Suprapubic skin (tissue), 4 donors: ENCODE measurements at regions not wholly inside any gene's neighbourhood (a gene's known extent, or its start where the extent isn't known, plus 50 kb on each side); places are given as distances from the start of the nearest gene placed in this dataset.

Source experiments
- EP300 ChIP-seq: sonication (generic); formaldehyde crosslinking; IDR thresholded peaks from one replicate; pipeline ENCODE4 v1.6.1; 2017; ENCODE audit warnings: antibody characterized with exemption
- POLR2A ChIP-seq, 2 donors: fragments of 450-650 bp; IDR thresholded peaks; one replicate each; pipeline ENCODE4 v1.6.1; 2017; ENCODE audit warnings: antibody characterized with exemption in 2 of 2, mild to moderate bottlenecking in 2 of 2, moderate library complexity in 2 of 2
- POLR2AphosphoS5 ChIP-seq, 3 donors: sonication (generic); formaldehyde crosslinking; IDR thresholded peaks; one replicate each; pipeline ENCODE4 v1.6.1; 2017; ENCODE audit warnings: antibody characterized with exemption in 3 of 3
- TF ChIP-seq, protein P1 (sequence below), 2 donors: fragments of 200-600 bp in 1 of 2; fragments of 450-650 bp in 1 of 2; sonication (generic) in 1 of 2; IDR thresholded peaks; one replicate each; pipeline ENCODE4 v1.5.1; 2016 to 2019; ENCODE audit warnings: antibody characterized with exemption in 2 of 2, mild to moderate bottlenecking in 1 of 2, moderate library complexity in 1 of 2

DNA sequence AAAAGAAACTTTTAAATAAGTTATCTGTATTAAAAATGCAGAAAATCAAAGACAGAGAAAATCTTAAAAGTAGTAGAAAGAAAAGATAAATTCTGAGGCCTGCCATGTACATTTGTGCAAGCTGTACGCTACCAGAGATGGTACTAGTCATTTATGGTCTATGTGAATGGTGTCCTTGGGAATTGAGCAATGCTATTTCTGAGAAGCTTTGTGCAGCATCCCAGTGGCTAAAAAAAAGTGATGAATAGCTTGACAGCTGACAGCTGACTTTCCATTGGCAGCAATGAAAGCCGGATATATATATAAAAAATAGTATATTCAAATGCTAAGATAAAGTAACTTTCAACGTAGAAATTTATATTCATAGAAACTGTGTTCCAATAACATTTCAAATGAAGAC lies 58.8 kb upstream of the KCTD3 start:
- TF ChIP-seq POLR2AphosphoS5 (IDR thresholded peaks at IDR 0.05): no peak
- TF ChIP-seq, protein P1, sequence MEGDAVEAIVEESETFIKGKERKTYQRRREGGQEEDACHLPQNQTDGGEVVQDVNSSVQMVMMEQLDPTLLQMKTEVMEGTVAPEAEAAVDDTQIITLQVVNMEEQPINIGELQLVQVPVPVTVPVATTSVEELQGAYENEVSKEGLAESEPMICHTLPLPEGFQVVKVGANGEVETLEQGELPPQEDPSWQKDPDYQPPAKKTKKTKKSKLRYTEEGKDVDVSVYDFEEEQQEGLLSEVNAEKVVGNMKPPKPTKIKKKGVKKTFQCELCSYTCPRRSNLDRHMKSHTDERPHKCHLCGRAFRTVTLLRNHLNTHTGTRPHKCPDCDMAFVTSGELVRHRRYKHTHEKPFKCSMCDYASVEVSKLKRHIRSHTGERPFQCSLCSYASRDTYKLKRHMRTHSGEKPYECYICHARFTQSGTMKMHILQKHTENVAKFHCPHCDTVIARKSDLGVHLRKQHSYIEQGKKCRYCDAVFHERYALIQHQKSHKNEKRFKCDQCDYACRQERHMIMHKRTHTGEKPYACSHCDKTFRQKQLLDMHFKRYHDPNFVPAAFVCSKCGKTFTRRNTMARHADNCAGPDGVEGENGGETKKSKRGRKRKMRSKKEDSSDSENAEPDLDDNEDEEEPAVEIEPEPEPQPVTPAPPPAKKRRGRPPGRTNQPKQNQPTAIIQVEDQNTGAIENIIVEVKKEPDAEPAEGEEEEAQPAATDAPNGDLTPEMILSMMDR (IDR thresholded peaks at IDR 0.05): no peak
- TF ChIP-seq POLR2A (IDR thresholded peaks at IDR 0.05): no peak
- TF ChIP-seq EP300: no peak
